ENCODE measurements at regions not wholly inside any gene's neighbourhood (a gene's known extent, or its start where the extent isn't known, plus 50 kb on each side); places are given as distances from the start of the nearest gene placed in this dataset.
"Not testable (repeated sequence)": the region's sequence is repeated elsewhere in the genome, so short reads cannot be mapped to it uniquely, and the experiment has no call there.

- TF ChIP-seq, protein P1, sequence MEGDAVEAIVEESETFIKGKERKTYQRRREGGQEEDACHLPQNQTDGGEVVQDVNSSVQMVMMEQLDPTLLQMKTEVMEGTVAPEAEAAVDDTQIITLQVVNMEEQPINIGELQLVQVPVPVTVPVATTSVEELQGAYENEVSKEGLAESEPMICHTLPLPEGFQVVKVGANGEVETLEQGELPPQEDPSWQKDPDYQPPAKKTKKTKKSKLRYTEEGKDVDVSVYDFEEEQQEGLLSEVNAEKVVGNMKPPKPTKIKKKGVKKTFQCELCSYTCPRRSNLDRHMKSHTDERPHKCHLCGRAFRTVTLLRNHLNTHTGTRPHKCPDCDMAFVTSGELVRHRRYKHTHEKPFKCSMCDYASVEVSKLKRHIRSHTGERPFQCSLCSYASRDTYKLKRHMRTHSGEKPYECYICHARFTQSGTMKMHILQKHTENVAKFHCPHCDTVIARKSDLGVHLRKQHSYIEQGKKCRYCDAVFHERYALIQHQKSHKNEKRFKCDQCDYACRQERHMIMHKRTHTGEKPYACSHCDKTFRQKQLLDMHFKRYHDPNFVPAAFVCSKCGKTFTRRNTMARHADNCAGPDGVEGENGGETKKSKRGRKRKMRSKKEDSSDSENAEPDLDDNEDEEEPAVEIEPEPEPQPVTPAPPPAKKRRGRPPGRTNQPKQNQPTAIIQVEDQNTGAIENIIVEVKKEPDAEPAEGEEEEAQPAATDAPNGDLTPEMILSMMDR (IDR thresholded peaks at IDR 0.05): no peak
- no peak for TF ChIP-seq ZFX (IDR thresholded peaks at IDR 0.05; ENCODE audit: borderline replicate concordance)
- no peak overlapping the region for H3K27ac ChIP-seq
These were observed 332.2 kb upstream of the SGCG start for GRCh38 chr13:22848539-22849052.

- TF ChIP-seq, protein P1 (IDR thresholded peaks at IDR 0.05): no peak
- TF ChIP-seq ZFX (IDR thresholded peaks at IDR 0.05; ENCODE audit: borderline replicate concordance): no peak
These were observed 324.9 kb upstream of the SGCG start for GRCh38 chr13:22855926-22856325.

DNA sequence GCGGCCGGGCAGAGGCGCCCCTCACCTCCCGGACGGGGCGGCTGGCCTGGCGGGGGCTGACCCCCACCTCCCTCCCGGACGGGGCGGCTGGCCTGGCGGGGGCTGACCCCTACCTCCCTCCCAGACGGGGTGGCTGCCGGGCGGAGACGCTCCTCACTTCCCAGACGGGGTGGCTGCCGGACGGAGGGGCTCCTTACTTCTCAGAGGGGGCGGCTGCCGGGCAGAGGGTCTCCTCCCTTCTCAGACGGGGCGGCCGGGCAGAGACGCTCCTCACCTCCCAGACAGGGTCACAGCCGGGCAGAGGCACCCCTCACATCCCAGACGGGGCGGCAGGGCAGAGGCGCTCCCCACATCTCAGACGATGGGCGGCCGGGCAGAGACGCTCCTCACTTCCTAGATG, 321.8 kb upstream of the SGCG start:
- H3K27ac ChIP-seq: not testable (repeated sequence)

More at GRCh38 chr13:22855926-22856325, 324.9 kb upstream of the SGCG start:
- no peak overlapping the region for H3K27ac ChIP-seq

DNA sequence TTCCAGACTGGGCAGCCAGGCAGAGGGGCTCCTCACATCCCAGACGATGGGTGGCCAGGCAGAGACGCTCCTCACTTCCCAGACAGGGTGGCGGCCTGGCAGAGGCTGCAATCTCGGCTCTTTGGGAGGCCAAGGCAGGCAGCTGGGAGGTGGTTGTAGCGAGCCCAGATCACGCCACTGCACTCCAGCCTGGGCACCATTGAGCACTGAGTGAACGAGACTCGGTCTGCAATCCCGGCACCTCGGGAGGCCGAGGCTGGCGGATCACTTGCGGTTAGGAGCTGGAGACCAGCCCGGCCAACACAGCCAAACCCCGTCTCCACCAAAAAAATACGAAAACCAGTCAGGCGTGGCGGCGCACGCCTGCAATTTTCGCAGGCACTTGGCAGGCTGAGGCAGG, 321.4 kb upstream of the SGCG start:
- not testable (repeated sequence) for H3K27ac ChIP-seq

DNA sequence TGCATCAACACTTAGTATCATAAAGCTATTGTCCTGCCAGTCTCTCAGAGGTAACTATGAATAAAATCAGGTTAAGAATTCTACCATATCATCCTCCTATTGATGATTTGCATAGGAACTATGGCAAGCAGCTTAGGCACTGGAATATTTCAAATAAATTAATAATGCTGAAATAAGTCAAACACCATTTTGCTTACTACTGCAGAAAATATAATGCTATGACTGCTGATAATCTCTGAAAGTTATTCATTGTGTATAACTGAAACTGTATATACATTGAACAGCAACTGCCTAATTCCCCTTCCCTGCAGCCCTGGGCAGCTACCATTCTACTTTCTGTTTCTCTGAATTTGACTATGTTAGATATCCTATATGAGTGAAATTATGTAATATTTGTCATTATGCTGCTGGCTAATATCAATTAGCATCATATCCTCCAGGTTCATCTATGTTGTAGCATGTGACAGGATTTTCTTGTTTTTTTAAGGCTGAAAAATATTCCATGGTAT, 318.8 kb upstream of the SGCG start:
- no peak overlapping the region for H3K27ac ChIP-seq
- no peak for TF ChIP-seq ZFX (IDR thresholded peaks at IDR 0.05; ENCODE audit: borderline replicate concordance)
- TF ChIP-seq, protein P1 (IDR thresholded peaks at IDR 0.05): no peak

GRCh38 chr13:22862478-22862877, 318.3 kb upstream of the SGCG start:
- TF ChIP-seq, protein P1 (IDR thresholded peaks at IDR 0.05): no peak
- TF ChIP-seq ZFX (IDR thresholded peaks at IDR 0.05; ENCODE audit: borderline replicate concordance): no peak
- H3K27ac ChIP-seq: no peak overlapping the region

GRCh38 chr13:22866221-22866620, 314.6 kb upstream of the SGCG start:
- no peak overlapping the region for H3K27ac ChIP-seq
- TF ChIP-seq, protein P1 (IDR thresholded peaks at IDR 0.05): no peak
- TF ChIP-seq ZFX (IDR thresholded peaks at IDR 0.05; ENCODE audit: borderline replicate concordance): no peak

DNA sequence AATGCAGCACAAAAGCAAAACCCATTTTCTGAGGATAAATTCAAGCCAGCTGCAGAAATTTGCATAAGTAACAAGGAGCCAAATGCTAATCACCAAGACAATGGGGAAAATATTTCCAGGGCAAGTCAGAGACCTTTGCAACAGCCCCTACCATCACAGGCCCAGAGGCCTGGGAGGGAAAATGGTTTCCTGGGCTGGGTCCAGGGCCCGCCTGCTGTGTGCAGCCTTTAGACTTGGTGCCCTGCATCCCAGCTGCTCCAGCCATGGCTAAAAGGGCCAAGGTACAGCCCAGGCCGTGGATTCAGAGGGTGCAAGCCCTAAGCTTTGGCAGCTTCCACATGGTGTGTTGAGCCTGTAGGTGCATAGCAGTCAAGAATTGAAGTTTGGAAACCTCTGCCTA, 309.5 kb upstream of the SGCG start:
- TF ChIP-seq ZFX (IDR thresholded peaks at IDR 0.05; ENCODE audit: borderline replicate concordance): no peak
- TF ChIP-seq, protein P1 (IDR thresholded peaks at IDR 0.05): no peak
- no peak overlapping the region for H3K27ac ChIP-seq

Data from 22Rv1 (cell line).